GM23248 (cell line): ENCODE measurements at regions not wholly inside any gene's neighbourhood (a gene's known extent, or its start where the extent isn't known, plus 50 kb on each side); places are given as distances from the start of the nearest gene placed in this dataset.

Experiments used
- DNase-seq: peaks from one replicate; pipeline ENCODE4 v3.0.0-alpha.2; 2015
- H2AFZ ChIP-seq: fragments of 200-600 bp; sonication (generic); 2 replicates; pipeline ENCODE4 v1.6.1; 2016; ENCODE audit warnings: antibody characterized with exemption
- H3F3A ChIP-seq: fragments of 200-600 bp; sonication (generic); 2 replicates; pipeline ENCODE4 v1.6.1; 2016; ENCODE audit warnings: mild to moderate bottlenecking, antibody characterized with exemption, mixed run types; ENCODE audit not compliant: insufficient read depth
- H3K27ac ChIP-seq: fragments of 200-600 bp; sonication (generic); 2 replicates; pipeline ENCODE4 v1.5.1; 2016; ENCODE audit warnings: mild to moderate bottlenecking
- H3K27me3 ChIP-seq: fragments of 200-600 bp; sonication (generic); replicated peaks from 2 replicates; pipeline ENCODE4 v1.6.1; 2016; ENCODE audit warnings: mild to moderate bottlenecking; ENCODE audit not compliant: insufficient read depth
- H3K36me3 ChIP-seq: fragments of 200-600 bp; sonication (generic); 2 replicates; pipeline ENCODE4 v1.6.1; 2016; ENCODE audit warnings: low read depth, mild to moderate bottlenecking
- H3K4me1 ChIP-seq: fragments of 200-600 bp; sonication (generic); 2 replicates; pipeline ENCODE4 v1.6.1; 2016; ENCODE audit warnings: mild to moderate bottlenecking; ENCODE audit not compliant: insufficient read depth
- H3K4me2 ChIP-seq: fragments of 200-600 bp; sonication (generic); one replicate; pipeline ENCODE4 v1.6.1; 2016; ENCODE audit warnings: mild to moderate bottlenecking; ENCODE audit not compliant: unreplicated experiment
- H3K4me3 ChIP-seq: fragments of 200-600 bp; sonication (generic); 2 replicates; pipeline ENCODE4 v1.5.1; 2016; ENCODE audit warnings: mild to moderate bottlenecking
- H3K79me2 ChIP-seq: fragments of 200-600 bp; sonication (generic); 2 replicates; pipeline ENCODE4 v1.6.1; 2016; ENCODE audit warnings: mild to moderate bottlenecking; ENCODE audit not compliant: insufficient read depth
- H3K9ac ChIP-seq: fragments of 200-600 bp; sonication (generic); 2 replicates; pipeline ENCODE4 v1.6.1; 2016; ENCODE audit warnings: mild to moderate bottlenecking
- H3K9me2 ChIP-seq: fragments of 200-600 bp; sonication (generic); 2 replicates; pipeline ENCODE4 v1.6.1; 2016; ENCODE audit warnings: mixed run types, mild to moderate bottlenecking, moderate library complexity; ENCODE audit not compliant: insufficient read depth
- H3K9me3 ChIP-seq: fragments of 200-600 bp; sonication (generic); one replicate; pipeline ENCODE4 v1.6.1; 2017; ENCODE audit warnings: low read depth
- H4K20me1 ChIP-seq: fragments of 200-600 bp; sonication (generic); 2 replicates; pipeline ENCODE4 v1.6.0; 2016; ENCODE audit not compliant: insufficient read depth
- EZH2 ChIP-seq: fragments of 200-600 bp; sonication (generic); IDR thresholded peaks from 2 replicates; pipeline ENCODE4 v1.6.1; 2018; ENCODE audit warnings: antibody characterized with exemption, mild to moderate bottlenecking; ENCODE audit not compliant: insufficient read depth, poor library complexity, severe bottlenecking
- EZH2phosphoT487 ChIP-seq: fragments of 200-600 bp; sonication (generic); IDR thresholded peaks from 2 replicates; pipeline ENCODE4 v1.6.1; 2018; ENCODE audit warnings: antibody characterized with exemption, moderate library complexity, mild to moderate bottlenecking, low read depth; ENCODE audit not compliant: insufficient read depth
- WGBS, 2 experiments: methylation state at CpG; one replicate each; pipeline ENCODE4 v1.1.6; 2015 to 2017; ENCODE audit warnings: low lambda C conversion rate in 2 of 2, low coverage in 1 of 2; ENCODE audit errors: missing lambda C conversion rate in 2 of 2; 5-methylcytosine and 5-hydroxymethylcytosine counted together
- in situ Hi-C: fragments of 300-500 bp; cut with MboI; formaldehyde crosslinking; loops from 2 replicates; pipeline ENCODE4 v1.15.0; 2020

DNA sequence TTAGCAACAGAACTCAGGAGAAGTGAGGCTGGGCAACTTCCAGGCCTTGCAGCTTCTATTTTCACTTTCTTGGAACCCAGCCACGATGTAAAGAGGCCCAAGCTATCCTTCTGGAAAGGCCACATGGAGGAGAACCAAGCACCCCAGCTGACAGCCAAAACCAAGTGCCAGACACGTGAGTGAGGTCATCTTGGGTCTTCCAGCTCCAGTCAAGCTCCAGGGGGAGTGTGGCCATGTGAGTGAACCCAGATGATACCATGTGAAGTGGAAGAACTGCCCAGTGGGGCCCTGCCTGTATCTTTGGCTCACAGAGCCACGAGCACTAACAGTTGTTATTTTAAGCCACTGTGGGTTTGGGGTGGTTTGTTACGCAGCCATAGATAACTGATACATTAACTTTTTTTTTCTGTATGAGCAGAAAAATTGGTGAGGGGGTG, 126.8 kb upstream of the MAP1LC3B2 start:
- TF ChIP-seq EZH2 (no peak), EZH2phosphoT487 (no peak)
- no peaks in the 10 kb centered on the region for H3K36me3 ChIP-seq
- H3K4me3 ChIP-seq: no peak overlapping the region
- peaks cover 27% of the 10 kb centered on the region for H3K4me1 ChIP-seq
- H2AFZ ChIP-seq: no peak overlapping the region
- H3K9me2 ChIP-seq: no peaks in the 10 kb centered on the region
- H3K9ac ChIP-seq: no peak overlapping the region
- no peak overlapping the region for H3K27ac ChIP-seq
- no peaks in the 10 kb centered on the region for H3K27me3 ChIP-seq
- in situ Hi-C loops: no loop called here
- peak; percentile 48 for DNase-seq
- no peak overlapping the region for H3K4me2 ChIP-seq
- no peaks in the 10 kb centered on the region for H4K20me1 ChIP-seq
- H3K79me2 ChIP-seq: no peaks in the 10 kb centered on the region
- H3F3A ChIP-seq: peaks cover 16% of the 10 kb centered on the region
- 45 to 47% methylated on average over 4 of the region's 4 CpGs for WGBS, 2 experiments
- no peaks in the 10 kb centered on the region for H3K9me3 ChIP-seq

GRCh38 chr12:116433249-116433648, 125.9 kb upstream of the MAP1LC3B2 start:
- Histone ChIP-seq H3K4me1 (peaks cover 22% of the 10 kb centered on the region), H3K9me2 (no peaks in the 10 kb centered on the region), H3K27ac (peak overlapping the region; percentile 94; the same call in 1 of the 2 replicates), H3K4me3 (no peak overlapping the region), H3K27me3 (no peaks in the 10 kb centered on the region), H3F3A (peaks cover 9% of the 10 kb centered on the region), H3K9me3 (no peaks in the 10 kb centered on the region), H3K9ac (no peak overlapping the region; the same call in 1 of the 2 replicates), H3K4me2 (no peak overlapping the region), H3K36me3 (no peaks in the 10 kb centered on the region), H3K79me2 (no peaks in the 10 kb centered on the region), H4K20me1 (no peaks in the 10 kb centered on the region), H2AFZ (peak overlapping the region; percentile 43; the same call in 1 of the 2 replicates)
- in situ Hi-C loops: no loop called here
- TF ChIP-seq EZH2phosphoT487: no peak
- TF ChIP-seq EZH2: no peak
- DNase-seq: no peak
- 50 to 54% methylated on average over 5 of the region's 5 CpGs for WGBS, 2 experiments

GRCh38 chr12:116434155-116435011, 124.8 kb upstream of the MAP1LC3B2 start:
- Histone ChIP-seq H3K27ac (peak overlapping the region; percentile 94), H3K79me2 (no peaks in the 10 kb centered on the region), H3K9me3 (no peaks in the 10 kb centered on the region), H3K36me3 (no peaks in the 10 kb centered on the region), H3K9ac (peak overlapping the region; percentile 80), H3F3A (peaks cover 9% of the 10 kb centered on the region), H3K4me2 (peak overlapping the region; percentile 95), H2AFZ (peak overlapping the region; percentile 71), H4K20me1 (no peaks in the 10 kb centered on the region), H3K4me1 (peaks cover 22% of the 10 kb centered on the region), H3K9me2 (no peaks in the 10 kb centered on the region), H3K27me3 (no peaks in the 10 kb centered on the region), H3K4me3 (peak overlapping the region; percentile 71)
- in situ Hi-C loops: no loop called here
- peak; percentile 97 for DNase-seq
- TF ChIP-seq EZH2phosphoT487 (0 out of 2 replicates have a peak, but pooled peaks have one; percentile 37), EZH2 (no peak)
- 1% methylated on average over 17 of the region's 17 CpGs for WGBS, 2 experiments

DNA sequence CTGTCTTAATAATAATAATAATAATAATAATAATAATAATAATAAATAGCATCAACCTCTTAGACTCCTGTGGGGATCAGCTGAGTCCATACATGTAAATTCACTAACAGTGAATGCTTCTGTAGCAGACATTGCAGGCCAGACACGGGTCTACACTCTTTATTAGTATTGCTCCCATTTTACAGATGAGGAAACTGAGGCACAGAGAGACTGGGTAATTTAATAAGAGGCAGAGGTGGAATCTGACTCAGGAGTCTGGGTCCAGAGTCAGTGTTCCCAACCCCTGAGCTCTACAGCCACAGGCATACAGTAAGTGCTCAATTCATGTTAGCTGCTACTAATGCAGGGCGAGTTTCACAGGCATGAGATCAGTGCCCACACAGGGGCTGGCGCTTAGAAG, 123.2 kb upstream of the MAP1LC3B2 start:
- H3K9me2 ChIP-seq: no peaks in the 10 kb centered on the region
- no peaks in the 10 kb centered on the region for H3K27me3 ChIP-seq
- H3K4me2 ChIP-seq: no peak overlapping the region
- no peaks in the 10 kb centered on the region for H4K20me1 ChIP-seq
- 72 to 82% methylated on average over 3 of the region's 3 CpGs for WGBS, 2 experiments
- peaks cover 9% of the 10 kb centered on the region for H3F3A ChIP-seq
- H3K9me3 ChIP-seq: no peaks in the 10 kb centered on the region
- no peaks in the 10 kb centered on the region for H3K79me2 ChIP-seq
- no peak overlapping the region for H3K9ac ChIP-seq
- no peak overlapping the region for H2AFZ ChIP-seq
- H3K4me3 ChIP-seq: no peak overlapping the region
- in situ Hi-C loops: no loop called here
- no peaks in the 10 kb centered on the region for H3K36me3 ChIP-seq
- no peak for DNase-seq
- no peak for TF ChIP-seq EZH2
- TF ChIP-seq EZH2phosphoT487: no peak
- peaks cover 22% of the 10 kb centered on the region for H3K4me1 ChIP-seq
- H3K27ac ChIP-seq: no peak overlapping the region
